ENCODE measurements at regions not wholly inside any gene's neighbourhood (a gene's known extent, or its start where the extent isn't known, plus 50 kb on each side); places are given as distances from the start of the nearest gene placed in this dataset.

GRCh38 chr5:164255598-164256213 is 750.3 kb downstream of the MAT2B start:
- no peaks in the 10 kb centered on the region for H3K27me3 ChIP-seq (ENCODE audit: control insufficient read depth, insufficient read depth, low read length)
- H3K9ac ChIP-seq (ENCODE audit: low read depth, low read length), result no peak overlapping the region
- H3K4me2 ChIP-seq (ENCODE audit: low read length), result no peak overlapping the region
- no peaks in the 10 kb centered on the region for H3K4me1 ChIP-seq (ENCODE audit: control insufficient read depth, insufficient read depth, low read length)
- no peaks in the 10 kb centered on the region for H3K36me3 ChIP-seq (ENCODE audit: insufficient read depth, low read length)
- H3K4me3 ChIP-seq (ENCODE audit: low read length), result no peak overlapping the region
- no peaks in the 10 kb centered on the region for H3K9me3 ChIP-seq (replicated peaks; ENCODE audit: low read length)

DNA sequence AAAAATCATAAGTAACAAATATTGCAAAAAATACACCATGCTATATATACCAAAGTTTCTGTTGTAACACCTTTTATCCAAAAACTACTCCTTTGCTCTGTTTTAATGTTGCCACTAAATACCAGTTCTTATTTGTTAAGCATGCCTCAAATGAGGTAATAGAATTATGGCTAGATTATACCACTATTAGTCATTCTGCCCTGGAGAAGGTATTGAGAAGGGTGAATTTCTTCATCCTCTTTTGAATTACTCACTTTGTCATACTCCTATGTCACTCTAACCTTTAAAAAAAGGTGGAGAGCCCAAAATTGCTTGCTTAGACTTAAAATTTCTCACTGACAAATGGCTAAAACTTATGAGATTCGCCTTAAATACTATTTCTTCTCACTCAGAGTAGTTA is 750.9 kb downstream of the MAT2B start:
- no peaks in the 10 kb centered on the region for H3K4me1 ChIP-seq (ENCODE audit: control insufficient read depth, insufficient read depth, low read length)
- H3K9ac ChIP-seq (ENCODE audit: low read depth, low read length), result no peak overlapping the region
- no peaks in the 10 kb centered on the region for H3K36me3 ChIP-seq (ENCODE audit: insufficient read depth, low read length)
- H3K9me3 ChIP-seq (replicated peaks; ENCODE audit: low read length), result no peaks in the 10 kb centered on the region
- no peak overlapping the region for H3K4me2 ChIP-seq (ENCODE audit: low read length)
- no peak overlapping the region for H3K4me3 ChIP-seq (ENCODE audit: low read length)
- H3K27me3 ChIP-seq (ENCODE audit: control insufficient read depth, insufficient read depth, low read length), result no peaks in the 10 kb centered on the region

DNA sequence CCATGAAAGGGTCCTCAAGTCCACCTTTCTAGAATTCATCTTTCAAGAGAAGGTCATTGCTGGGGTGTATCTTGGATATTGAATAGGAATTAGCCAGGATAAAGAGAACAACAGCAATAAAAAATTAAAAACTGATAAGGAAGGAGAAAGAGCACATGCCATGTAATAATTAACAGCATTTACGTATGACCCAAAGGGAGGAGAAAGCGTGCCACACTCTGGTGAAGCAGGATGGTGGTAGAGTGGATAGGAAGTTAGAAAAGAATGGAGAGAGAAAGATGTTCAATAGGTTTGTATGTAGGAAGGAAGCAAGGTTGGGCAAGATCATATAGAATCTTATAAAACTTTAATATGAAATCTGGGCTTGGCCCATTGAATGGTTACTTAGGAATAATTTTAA is 751.5 kb downstream of the MAT2B start:
- no peaks in the 10 kb centered on the region for H3K9me3 ChIP-seq (replicated peaks; ENCODE audit: low read length)

GRCh38 chr5:164265566-164265965 is 760.1 kb downstream of the MAT2B start:
- no peak overlapping the region for H3K9ac ChIP-seq (ENCODE audit: low read depth, low read length)
- H3K27me3 ChIP-seq (ENCODE audit: control insufficient read depth, insufficient read depth, low read length), result no peaks in the 10 kb centered on the region

More for the DNA sequence above, 751.5 kb downstream of the MAT2B start:
- H3K4me2 ChIP-seq (ENCODE audit: low read length), result no peak overlapping the region
- no peak overlapping the region for H3K9ac ChIP-seq (ENCODE audit: low read depth, low read length)
- H3K4me3 ChIP-seq (ENCODE audit: low read length), result no peak overlapping the region
- no peaks in the 10 kb centered on the region for H3K36me3 ChIP-seq (ENCODE audit: insufficient read depth, low read length)
- no peaks in the 10 kb centered on the region for H3K4me1 ChIP-seq (ENCODE audit: control insufficient read depth, insufficient read depth, low read length)
- no peaks in the 10 kb centered on the region for H3K27me3 ChIP-seq (ENCODE audit: control insufficient read depth, insufficient read depth, low read length)

DNA sequence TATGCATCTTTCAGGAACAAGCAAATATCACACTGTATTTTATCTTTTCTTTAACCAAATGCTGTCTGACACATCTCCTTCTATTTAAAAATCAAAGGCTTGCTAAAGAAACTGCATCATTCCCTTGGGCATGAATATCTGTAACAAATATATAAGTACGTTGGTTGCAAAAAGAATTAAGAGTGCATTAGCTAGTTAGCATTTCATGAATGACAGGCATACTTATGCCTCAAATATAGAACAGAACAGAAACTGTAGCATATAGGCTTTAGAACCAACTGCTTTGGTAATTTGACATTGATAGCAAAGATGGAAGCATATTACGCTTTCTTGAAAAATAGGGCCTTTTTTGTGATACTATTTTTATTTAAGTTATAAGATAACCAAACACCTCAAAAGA is 761.2 kb downstream of the MAT2B start:
- Histone ChIP-seq H3K9ac (ENCODE audit: low read depth, low read length) (no peak overlapping the region), H3K9me3 (replicated peaks; ENCODE audit: low read length) (no peaks in the 10 kb centered on the region), H3K4me1 (ENCODE audit: control insufficient read depth, insufficient read depth, low read length) (no peaks in the 10 kb centered on the region), H3K4me2 (ENCODE audit: low read length) (no peak overlapping the region), H3K36me3 (ENCODE audit: insufficient read depth, low read length) (no peaks in the 10 kb centered on the region), H3K27me3 (ENCODE audit: control insufficient read depth, insufficient read depth, low read length) (no peaks in the 10 kb centered on the region), H3K4me3 (ENCODE audit: low read length) (no peak overlapping the region)

More at GRCh38 chr5:164265566-164265965, 760.1 kb downstream of the MAT2B start:
- H3K9me3 ChIP-seq (replicated peaks; ENCODE audit: low read length), result no peaks in the 10 kb centered on the region
- no peaks in the 10 kb centered on the region for H3K36me3 ChIP-seq (ENCODE audit: insufficient read depth, low read length)
- no peak overlapping the region for H3K4me2 ChIP-seq (ENCODE audit: low read length)
- no peaks in the 10 kb centered on the region for H3K4me1 ChIP-seq (ENCODE audit: control insufficient read depth, insufficient read depth, low read length)
- no peak overlapping the region for H3K4me3 ChIP-seq (ENCODE audit: low read length)

GRCh38 chr5:164277720-164278119 is 772.3 kb downstream of the MAT2B start:
- Histone ChIP-seq H3K27me3 (ENCODE audit: control insufficient read depth, insufficient read depth, low read length) (no peaks in the 10 kb centered on the region), H3K9me3 (replicated peaks; ENCODE audit: low read length) (no peaks in the 10 kb centered on the region), H3K4me1 (ENCODE audit: control insufficient read depth, insufficient read depth, low read length) (no peaks in the 10 kb centered on the region), H3K9ac (ENCODE audit: low read depth, low read length) (no peak overlapping the region), H3K4me3 (ENCODE audit: low read length) (no peak overlapping the region), H3K36me3 (ENCODE audit: insufficient read depth, low read length) (no peaks in the 10 kb centered on the region), H3K4me2 (ENCODE audit: low read length) (no peak overlapping the region)

DNA sequence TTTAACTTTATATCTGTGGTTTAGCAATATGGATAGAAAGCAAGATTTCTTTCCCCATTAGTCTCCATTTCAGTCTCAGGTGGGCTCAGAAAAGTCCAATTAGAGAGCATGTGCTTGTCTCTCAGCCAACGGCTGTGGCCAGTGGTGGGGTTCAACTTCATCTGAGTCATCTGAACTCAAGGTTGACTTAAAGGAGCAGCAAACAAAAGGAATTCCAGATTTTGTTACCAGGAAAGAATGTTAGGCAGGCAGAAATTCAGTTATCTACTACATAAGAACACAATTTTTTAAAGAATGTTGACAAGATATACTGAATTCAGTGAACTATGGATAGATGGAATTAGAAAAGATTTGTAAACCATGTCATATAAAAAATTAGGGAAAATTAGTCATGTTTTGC is 784.1 kb downstream of the MAT2B start:
- Histone ChIP-seq H3K9me3 (replicated peaks; ENCODE audit: low read length) (no peaks in the 10 kb centered on the region), H3K36me3 (ENCODE audit: insufficient read depth, low read length) (no peaks in the 10 kb centered on the region), H3K9ac (ENCODE audit: low read depth, low read length) (no peak overlapping the region), H3K4me1 (ENCODE audit: control insufficient read depth, insufficient read depth, low read length) (no peaks in the 10 kb centered on the region), H3K4me3 (ENCODE audit: low read length) (no peak overlapping the region), H3K4me2 (ENCODE audit: low read length) (no peak overlapping the region), H3K27me3 (ENCODE audit: control insufficient read depth, insufficient read depth, low read length) (no peaks in the 10 kb centered on the region)

GRCh38 chr5:164296603-164297080 is 791.2 kb downstream of the MAT2B start:
- H3K27me3 ChIP-seq (ENCODE audit: control insufficient read depth, insufficient read depth, low read length), result no peaks in the 10 kb centered on the region
- peak overlapping the region; percentile 68 for H3K4me2 ChIP-seq (ENCODE audit: low read length)
- H3K4me1 ChIP-seq (ENCODE audit: control insufficient read depth, insufficient read depth, low read length), result no peaks in the 10 kb centered on the region
- H3K9me3 ChIP-seq (replicated peaks; ENCODE audit: low read length), result no peaks in the 10 kb centered on the region
- H3K36me3 ChIP-seq (ENCODE audit: insufficient read depth, low read length), result no peaks in the 10 kb centered on the region
- H3K9ac ChIP-seq (ENCODE audit: low read depth, low read length), result no peak overlapping the region
- H3K4me3 ChIP-seq (ENCODE audit: low read length), result no peak overlapping the region

DNA sequence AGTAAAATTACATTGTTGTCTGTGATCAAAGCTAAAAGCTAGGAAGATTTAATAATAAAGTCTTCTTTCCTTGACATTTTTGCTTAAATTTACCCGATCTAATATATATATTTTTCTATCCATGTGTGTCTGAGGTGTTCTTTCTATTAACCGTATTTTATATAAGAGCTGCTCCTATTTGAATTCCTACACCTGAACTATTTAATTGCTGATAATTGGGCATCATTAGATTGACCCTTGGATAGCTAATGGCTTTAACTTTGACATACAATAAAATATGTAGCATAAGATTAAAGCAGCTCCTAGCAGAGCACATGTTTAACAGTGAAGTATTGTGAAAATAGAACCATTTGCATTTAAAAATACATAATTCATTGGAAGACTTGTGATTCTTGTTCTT is 792.7 kb downstream of the MAT2B start:
- H3K9me3 ChIP-seq (replicated peaks; ENCODE audit: low read length), result no peaks in the 10 kb centered on the region
- no peak overlapping the region for H3K9ac ChIP-seq (ENCODE audit: low read depth, low read length)
- no peaks in the 10 kb centered on the region for H3K36me3 ChIP-seq (ENCODE audit: insufficient read depth, low read length)
- H3K4me1 ChIP-seq (ENCODE audit: control insufficient read depth, insufficient read depth, low read length), result peaks cover 4% of the 10 kb centered on the region
- H3K4me3 ChIP-seq (ENCODE audit: low read length), result no peak overlapping the region
- H3K27me3 ChIP-seq (ENCODE audit: control insufficient read depth, insufficient read depth, low read length), result no peaks in the 10 kb centered on the region
- no peak overlapping the region for H3K4me2 ChIP-seq (ENCODE audit: low read length)

DNA sequence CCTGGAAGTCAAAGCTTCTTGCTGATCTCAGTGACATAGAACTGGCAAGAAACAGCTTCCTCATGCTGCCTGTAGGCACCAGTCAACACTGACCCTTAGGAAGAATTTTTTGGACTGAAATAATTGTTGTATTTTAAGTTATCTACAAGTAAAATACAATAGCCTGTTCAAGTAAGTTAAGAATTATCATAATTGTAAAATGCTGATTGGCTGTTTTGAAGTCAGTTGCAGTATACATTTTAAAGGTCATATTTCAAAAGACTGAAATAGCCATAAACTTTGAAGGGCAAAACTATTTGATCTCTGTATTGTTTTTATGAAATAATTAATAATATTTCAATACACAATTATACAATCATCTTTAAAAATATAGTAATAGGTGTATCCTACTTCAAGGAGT is 794.9 kb downstream of the MAT2B start:
- Histone ChIP-seq H3K9ac (ENCODE audit: low read depth, low read length) (no peak overlapping the region), H3K36me3 (ENCODE audit: insufficient read depth, low read length) (no peaks in the 10 kb centered on the region), H3K9me3 (replicated peaks; ENCODE audit: low read length) (no peaks in the 10 kb centered on the region), H3K4me1 (ENCODE audit: control insufficient read depth, insufficient read depth, low read length) (peaks cover 4% of the 10 kb centered on the region), H3K27me3 (ENCODE audit: control insufficient read depth, insufficient read depth, low read length) (no peaks in the 10 kb centered on the region), H3K4me2 (ENCODE audit: low read length) (no peak overlapping the region), H3K4me3 (ENCODE audit: low read length) (no peak overlapping the region)

DNA sequence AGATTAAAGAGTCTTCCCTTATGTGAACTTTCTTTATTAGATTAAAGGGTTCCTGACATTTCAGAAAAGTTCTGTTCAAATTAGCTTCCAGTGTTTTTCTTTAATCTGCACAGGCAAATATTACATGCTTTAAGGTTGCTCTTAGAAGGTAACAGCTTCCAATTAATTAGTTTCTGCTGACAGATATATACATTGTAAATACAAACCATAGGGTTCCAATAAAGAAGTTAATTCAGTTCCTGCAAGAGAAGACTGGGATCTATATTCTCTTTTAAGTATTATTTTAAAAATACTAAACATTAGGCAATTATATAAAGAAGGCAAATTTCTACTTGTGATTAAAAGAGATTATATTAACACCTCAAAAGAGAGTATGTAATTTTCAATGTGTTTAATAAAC is 795.7 kb downstream of the MAT2B start:
- Histone ChIP-seq H3K9ac (ENCODE audit: low read depth, low read length) (no peak overlapping the region), H3K36me3 (ENCODE audit: insufficient read depth, low read length) (no peaks in the 10 kb centered on the region), H3K9me3 (replicated peaks; ENCODE audit: low read length) (no peaks in the 10 kb centered on the region), H3K4me2 (ENCODE audit: low read length) (no peak overlapping the region), H3K27me3 (ENCODE audit: control insufficient read depth, insufficient read depth, low read length) (no peaks in the 10 kb centered on the region), H3K4me1 (ENCODE audit: control insufficient read depth, insufficient read depth, low read length) (peaks cover 4% of the 10 kb centered on the region), H3K4me3 (ENCODE audit: low read length) (no peak overlapping the region)

GRCh38 chr5:164301708-164302107 is 796.3 kb downstream of the MAT2B start:
- Histone ChIP-seq H3K36me3 (ENCODE audit: insufficient read depth, low read length) (no peaks in the 10 kb centered on the region), H3K4me1 (ENCODE audit: control insufficient read depth, insufficient read depth, low read length) (peaks cover 4% of the 10 kb centered on the region), H3K9ac (ENCODE audit: low read depth, low read length) (no peak overlapping the region), H3K4me2 (ENCODE audit: low read length) (no peak overlapping the region), H3K9me3 (replicated peaks; ENCODE audit: low read length) (no peaks in the 10 kb centered on the region), H3K27me3 (ENCODE audit: control insufficient read depth, insufficient read depth, low read length) (no peaks in the 10 kb centered on the region), H3K4me3 (ENCODE audit: low read length) (no peak overlapping the region)
